NCI-H2196 treated with DMSO at 0.1 percent for 48 hours (cell line): ENCODE measurements at regions not wholly inside any gene's neighbourhood (a gene's known extent, or its start where the extent isn't known, plus 50 kb on each side); places are given as distances from the start of the nearest gene placed in this dataset.
"Not testable (repeated sequence)": the region's sequence is repeated elsewhere in the genome, so short reads cannot be mapped to it uniquely, and the experiment has no call there.

ENCODE experiments used
- DNase-seq: peaks from one replicate; lab custom pipeline; 2025; ENCODE audit not compliant: unreplicated experiment; lab: John Stamatoyannopoulos, UW

- DNase-seq, result no peak
Observed at GRCh38 chr11:34001557-34002064, 49.9 kb upstream of the CAPRIN1 start.

- DNase-seq, result no peak
Observed at GRCh38 chr11:33999393-33999792, 52.1 kb upstream of the CAPRIN1 start.

- no peak for DNase-seq
Observed at GRCh38 chr11:33997584-33998251, 53.8 kb upstream of the CAPRIN1 start.

- DNase-seq, result peak; percentile 17
Observed at GRCh38 chr11:33996498-33997454, 54.8 kb upstream of the CAPRIN1 start.

- DNase-seq, result no peak
Observed at GRCh38 chr11:33994937-33995336, 56.6 kb upstream of the CAPRIN1 start.

- DNase-seq, result not testable (repeated sequence)
Observed at GRCh38 chr11:33991136-33991535, 60.4 kb upstream of the CAPRIN1 start.

- not testable (repeated sequence) for DNase-seq
Observed at GRCh38 chr11:33990131-33990530, 61.4 kb upstream of the CAPRIN1 start.

- no peak for DNase-seq
Observed at GRCh38 chr11:33989461-33989860, 62.1 kb upstream of the CAPRIN1 start.

GRCh38 chr11:33988586-33989370, 62.8 kb upstream of the CAPRIN1 start:
- DNase-seq, result no peak

- peak; percentile 44 for DNase-seq
Observed at GRCh38 chr11:33987975-33988580, 63.5 kb upstream of the CAPRIN1 start.

- DNase-seq, result no peak
Observed at GRCh38 chr11:33987545-33987944, 64.0 kb upstream of the CAPRIN1 start.

- DNase-seq, result not testable (repeated sequence)
Observed at GRCh38 chr11:33986597-33987501, 64.7 kb upstream of the CAPRIN1 start.

GRCh38 chr11:33984682-33985389, 66.7 kb upstream of the CAPRIN1 start:
- DNase-seq, result no peak

- no peak for DNase-seq
Observed at GRCh38 chr11:33982661-33983060, 68.9 kb upstream of the CAPRIN1 start.

- peak; percentile 63 for DNase-seq
Observed at GRCh38 chr11:33980897-33981296, 70.6 kb upstream of the CAPRIN1 start.

- no peak for DNase-seq
Observed at GRCh38 chr11:33978376-33978775, 73.2 kb upstream of the CAPRIN1 start.

GRCh38 chr11:33977676-33978075, 73.9 kb upstream of the CAPRIN1 start:
- DNase-seq, result no peak

- no peak for DNase-seq
Observed at GRCh38 chr11:33976495-33977199, 74.9 kb upstream of the CAPRIN1 start.
